IPS-NIHi7 (cell line): ENCODE measurements at regions not wholly inside any gene's neighbourhood (a gene's known extent, or its start where the extent isn't known, plus 50 kb on each side); places are given as distances from the start of the nearest gene placed in this dataset.
"Not testable (repeated sequence)": the region's sequence is repeated elsewhere in the genome, so short reads cannot be mapped to it uniquely, and the experiment has no call there.

Source experiments
- DNase-seq: peaks from one replicate; pipeline ENCODE4 v3.0.0; 2012; ENCODE audit warnings: mixed read lengths; ENCODE audit errors: extremely low spot score

DNA sequence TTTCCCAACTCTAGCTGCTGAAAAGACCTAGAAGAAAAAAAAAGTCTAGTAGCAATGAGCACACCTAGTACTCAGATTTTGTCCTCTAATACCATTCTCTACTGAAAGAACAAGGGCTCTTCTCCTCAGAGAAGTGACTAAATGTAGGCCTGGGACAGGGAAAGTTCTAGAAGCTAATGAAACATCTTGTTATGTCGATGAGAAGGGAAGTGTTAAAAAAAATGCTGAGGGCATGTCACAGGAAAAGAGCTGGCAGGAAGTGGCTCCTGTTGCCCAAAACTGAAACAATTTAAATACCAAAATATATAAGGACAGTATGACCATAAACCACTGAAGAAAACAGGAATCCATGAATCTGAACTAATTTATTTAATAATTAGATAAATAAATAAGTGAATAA, 581.4 kb upstream of the TBL1XR1 start:
- DNase-seq = no peak

DNA sequence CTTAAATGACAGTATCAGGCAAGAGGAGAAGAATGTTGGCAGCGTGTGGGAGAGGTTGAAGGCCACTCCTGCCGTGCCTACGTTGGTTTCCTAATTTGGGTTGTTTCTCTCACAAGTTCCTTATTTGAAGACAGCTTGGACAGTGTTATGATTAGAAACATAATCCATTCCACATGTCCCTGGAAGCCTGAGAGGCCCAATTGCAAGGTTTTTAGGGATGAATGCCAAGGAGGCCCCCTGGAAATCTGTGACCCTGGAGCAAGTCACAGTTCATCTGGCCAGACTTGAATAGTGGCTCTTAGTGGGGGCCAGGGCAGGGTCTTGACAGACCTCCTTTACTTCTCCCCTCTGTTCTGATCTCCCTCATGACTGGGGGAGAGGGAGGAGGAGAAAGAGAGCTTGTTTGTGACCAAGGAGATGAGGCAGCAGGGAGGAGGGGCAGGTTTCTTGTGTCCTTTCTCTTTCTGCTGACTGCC, 584.4 kb upstream of the TBL1XR1 start:
- no peak for DNase-seq

DNA sequence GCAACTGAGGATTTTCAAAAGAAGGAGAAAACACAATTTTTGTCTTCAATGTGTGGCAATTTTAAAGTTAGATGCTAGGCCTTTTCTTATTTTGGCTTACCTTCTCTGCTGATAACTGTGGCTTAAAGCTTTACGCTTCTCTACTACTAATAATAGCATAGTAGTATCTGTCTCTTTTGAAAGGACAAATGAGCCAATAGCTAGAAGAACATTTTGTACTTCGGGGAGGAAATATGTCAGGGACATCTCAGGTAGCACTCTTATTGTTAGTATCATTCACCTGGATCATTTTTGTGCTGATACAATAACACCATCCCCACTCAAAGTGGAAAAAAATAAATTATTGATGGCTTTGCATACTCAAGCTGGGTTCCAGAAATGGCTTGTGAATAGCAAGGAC, 586.1 kb upstream of the TBL1XR1 start:
- no peak for DNase-seq

DNA sequence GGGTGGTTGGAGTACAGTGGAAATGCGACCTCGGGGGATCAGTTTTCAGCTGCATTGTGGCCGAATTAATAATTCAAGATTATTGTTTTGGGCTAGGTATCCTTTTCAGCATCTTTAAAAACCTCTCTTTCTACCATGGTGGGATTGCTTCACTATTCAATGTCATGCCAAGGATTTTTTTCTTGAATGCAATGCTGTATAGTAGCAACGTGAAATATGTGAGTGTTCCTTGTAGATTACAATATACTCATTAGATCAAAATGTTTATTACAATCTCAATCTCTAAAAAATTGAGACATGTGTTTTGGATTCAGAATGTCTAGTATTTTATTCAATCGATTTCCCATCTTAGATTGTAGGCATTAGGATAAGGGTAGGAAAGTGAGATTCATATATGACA, 586.5 kb upstream of the TBL1XR1 start:
- no peak for DNase-seq

DNA sequence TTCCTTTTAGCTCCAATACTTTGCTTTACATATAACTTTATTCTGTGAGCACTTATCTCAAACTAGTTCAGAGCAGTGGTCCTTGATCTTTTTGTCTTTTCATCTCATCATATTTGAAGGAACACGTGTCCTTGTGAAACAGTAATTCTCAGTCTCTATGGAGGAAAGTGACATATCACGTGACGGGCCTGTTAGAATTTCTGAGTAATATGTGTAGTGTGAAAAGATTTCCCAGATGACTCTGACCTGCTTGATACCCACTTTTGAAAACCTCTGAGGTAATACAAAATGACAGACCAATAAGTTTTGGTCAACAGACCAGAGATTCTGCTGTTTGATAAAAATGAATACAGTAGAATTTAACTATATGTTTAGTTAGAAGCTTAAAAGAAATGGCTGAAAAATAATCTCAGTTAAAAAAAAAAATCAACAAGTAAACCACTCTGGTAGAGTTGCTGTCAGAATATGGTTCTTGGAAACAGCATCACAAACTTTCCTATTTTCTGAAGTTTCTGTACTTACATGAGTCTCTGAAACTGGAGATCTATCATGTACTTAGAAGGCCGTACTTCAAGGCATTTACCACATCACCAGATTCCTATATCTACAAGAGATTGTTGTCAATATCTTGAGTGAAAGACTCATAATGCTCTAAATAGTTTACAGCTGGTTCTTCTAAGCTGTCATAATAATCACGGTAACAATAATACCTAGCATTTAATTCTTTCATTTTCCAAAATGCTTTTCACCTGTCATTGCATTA, 590.2 kb upstream of the TBL1XR1 start:
- no peak for DNase-seq

DNA sequence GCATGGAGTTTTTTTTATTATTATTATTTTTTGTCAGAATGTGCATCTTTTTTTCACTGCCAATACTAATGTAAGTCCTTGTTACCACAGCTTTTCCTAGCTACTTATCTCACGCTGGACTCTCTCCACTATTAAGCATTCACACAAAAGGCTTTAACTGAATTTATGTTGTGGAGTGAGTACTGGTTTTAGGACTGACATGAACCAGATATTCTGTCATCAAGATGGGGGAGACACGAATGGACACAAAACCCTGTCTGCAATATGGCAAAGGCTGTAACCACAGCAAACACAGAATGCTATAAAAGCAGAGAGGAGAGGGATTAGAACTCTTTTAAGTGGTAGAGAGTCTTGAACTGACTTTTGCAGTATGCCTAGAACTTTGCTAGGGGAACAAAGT, 592.2 kb upstream of the TBL1XR1 start:
- DNase-seq = no peak

DNA sequence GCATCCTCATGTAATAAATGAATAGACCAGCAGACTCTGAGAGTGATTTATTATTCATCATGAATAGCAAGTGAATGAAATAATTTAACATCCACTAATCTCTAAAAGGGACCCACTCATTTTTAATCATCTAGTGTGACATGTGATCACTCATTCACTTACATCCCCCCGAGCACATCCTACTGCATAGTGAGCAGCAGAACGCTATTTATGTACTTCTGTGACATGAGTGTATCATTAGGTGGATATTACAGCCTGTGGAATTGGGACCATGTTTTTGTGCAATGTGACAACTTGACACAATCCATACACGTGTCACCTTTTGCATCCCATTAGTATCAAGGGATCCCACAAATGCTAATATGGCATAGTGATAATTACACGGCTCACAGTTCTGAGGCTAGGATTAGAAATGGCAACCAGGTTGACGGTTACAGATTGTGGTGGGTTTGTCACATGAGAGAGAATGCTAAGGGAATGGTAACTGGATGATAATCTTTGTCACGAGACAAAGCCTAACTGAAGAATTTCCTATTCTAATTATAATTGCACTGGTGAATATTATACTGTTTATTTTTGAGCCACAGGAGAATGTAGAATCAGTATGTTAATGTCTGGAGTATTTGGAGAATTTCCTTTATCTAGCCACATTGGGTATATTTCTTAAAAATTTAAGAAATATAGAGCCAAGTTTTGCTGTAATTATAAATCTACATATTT, 595.2 kb upstream of the TBL1XR1 start:
- no peak for DNase-seq

DNA sequence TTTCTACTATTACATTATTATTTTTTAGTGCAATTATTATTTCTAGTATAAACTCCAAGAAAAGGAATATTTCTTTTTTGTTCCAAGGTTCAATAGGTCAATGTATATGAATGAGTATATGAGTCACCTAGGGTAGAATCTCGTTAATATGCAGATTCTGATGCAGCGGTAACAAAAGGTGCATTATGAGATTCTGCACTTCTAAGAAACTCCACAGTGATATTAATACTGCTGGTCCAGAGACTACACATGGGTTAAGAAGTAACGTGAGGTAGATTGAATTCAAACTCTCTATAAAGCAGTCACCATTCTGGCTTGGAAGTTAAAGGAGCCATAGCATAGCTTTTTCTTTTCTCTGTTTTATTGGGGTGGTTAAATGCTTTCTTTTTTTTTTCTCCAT, 596.2 kb upstream of the TBL1XR1 start:
- no peak for DNase-seq

DNA sequence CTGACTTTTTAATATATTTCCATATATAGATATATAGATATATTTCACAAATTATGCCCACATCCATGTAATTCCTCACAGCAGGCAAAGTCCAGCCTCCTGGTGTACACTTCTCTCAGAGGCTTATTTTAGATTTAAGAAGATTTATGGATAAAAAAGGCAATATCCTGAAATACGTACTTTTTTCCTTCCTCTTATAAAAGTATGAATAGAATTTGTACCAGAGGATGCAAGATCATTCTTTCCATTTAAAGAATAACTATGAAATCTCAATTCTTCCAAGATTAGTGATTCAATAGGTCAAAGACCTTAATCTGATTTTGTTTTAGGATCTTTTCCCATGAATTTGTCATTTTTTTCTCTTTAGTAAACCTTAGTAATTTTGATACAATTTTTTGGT, 597.9 kb upstream of the TBL1XR1 start:
- DNase-seq = no peak

DNA sequence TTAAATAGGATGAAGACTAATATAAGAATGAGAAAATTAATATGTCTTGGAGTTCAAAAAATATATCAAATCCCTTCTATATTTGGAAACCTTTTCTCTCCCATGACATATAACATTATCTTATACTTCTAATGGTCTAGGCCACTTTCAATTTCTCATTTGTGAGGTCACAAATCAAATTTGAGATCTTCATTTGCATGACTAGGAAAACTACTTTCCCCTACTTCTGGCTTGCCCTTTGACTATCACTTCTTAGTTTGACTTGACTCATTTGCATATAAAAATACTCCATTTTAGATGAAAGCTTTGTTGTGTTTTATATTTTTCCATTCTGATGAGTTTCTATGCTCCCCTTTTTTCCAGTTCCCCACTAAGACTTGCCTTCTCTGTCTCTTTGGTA, 598.6 kb upstream of the TBL1XR1 start:
- DNase-seq = no peak

DNA sequence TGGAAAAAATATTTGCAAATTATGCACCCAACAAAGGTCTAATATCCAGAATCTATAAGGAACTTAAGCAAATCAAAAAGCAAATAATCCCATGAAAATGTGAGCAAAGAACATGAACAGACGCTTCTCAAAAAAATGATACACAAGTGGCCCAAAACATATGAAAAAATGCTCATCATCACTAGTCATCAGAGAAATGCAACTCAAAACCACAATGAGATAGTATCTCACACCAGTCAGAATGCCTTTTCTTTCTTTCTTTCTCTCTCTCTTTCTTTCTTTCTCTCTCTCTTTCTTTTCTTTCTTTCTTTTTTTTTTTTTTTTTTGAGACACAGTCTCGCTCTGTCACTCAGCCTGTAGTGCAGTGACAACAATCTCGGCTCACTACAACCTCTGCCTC, 602.9 kb upstream of the TBL1XR1 start:
- DNase-seq = not testable (repeated sequence)

DNA sequence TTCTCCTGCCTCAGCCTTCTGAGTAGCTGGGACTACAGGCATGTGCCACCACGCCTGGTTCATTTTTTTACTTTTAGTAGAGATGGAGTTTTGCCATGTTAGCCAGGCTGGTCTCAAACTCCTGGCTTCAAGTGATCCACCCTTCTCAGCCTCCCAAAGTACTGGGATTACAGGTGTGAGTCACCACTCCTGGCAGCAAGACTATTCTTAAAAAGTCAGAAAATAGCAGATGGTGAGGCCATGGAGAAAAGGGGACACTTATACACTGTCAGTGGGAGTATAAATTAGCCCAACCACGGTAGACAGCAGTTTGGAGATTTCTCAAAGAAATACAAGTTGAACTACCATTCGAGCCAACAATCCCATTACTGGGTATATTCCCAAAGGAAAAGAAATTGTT, 603.3 kb upstream of the TBL1XR1 start:
- no peak for DNase-seq

DNA sequence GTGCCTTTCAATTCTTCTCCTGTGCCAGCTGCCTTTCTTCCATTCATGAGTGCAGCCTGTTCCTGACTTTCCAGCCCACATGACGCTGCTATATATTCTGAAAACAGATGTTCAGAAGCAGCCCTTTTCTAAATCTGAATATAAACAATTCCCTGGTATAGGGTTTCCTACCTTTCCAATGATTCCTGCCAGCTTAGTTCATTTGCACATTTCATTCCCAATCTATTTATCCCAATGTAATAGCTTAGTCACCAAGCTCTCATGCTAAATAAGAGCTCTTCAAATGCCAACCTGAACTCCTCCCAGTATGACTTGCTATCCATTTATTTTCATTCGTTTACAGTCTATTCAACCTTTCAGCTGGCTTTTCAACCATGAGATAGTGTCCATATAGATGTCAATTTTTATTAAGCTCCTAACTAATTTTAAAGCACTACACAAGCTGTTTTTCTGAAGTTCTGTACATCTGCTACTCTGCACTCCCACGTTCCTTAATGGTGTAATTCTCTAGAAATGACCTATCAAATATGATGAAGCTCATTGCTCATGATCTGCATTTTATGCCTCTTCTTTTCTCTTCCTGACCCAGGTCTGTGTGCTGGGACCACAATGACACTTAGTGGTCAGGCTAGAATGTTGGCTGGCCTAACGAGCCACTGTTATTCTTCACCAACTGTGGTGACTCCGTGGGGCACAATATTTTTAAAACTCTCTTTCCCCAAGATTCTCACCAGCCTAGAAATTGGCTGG, 605.0 kb upstream of the TBL1XR1 start:
- DNase-seq = no peak

DNA sequence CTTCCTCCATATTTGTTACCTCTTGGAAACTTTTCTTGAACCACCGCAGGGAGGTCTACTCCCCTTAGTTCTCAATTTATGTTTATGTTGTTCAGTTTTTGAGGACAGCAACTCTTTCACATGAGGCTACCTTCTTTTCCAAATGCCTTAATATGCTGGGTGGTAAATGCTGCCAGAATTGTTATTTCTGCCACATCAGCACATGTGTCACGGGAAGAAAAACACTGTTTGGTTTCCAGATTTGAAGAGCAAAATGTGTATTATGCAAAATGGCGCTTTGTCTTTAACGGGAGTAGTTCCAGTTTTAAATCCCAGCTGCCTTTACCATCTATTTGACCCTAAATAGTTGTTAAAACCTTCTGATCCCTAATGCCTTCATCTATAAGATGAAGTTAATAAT, 606.2 kb upstream of the TBL1XR1 start:
- DNase-seq = no peak

DNA sequence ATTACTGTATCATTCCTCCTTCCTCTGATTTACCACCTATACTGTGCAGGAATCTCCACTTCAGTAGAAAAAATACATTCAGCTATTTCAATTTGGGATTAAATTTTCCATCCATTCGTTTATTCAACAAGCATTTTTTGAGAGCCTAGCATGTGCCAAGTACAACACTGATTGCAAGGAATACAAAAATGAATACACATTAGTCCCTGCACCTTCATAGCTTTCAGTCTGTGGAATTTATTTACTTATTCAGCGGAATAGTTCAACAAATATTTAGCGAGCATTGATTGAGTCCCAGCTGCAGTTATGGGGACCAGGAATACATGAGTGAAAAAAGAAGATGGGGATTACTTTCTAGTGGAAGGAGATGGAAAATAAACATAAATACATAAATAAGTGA, 606.8 kb upstream of the TBL1XR1 start:
- no peak for DNase-seq

DNA sequence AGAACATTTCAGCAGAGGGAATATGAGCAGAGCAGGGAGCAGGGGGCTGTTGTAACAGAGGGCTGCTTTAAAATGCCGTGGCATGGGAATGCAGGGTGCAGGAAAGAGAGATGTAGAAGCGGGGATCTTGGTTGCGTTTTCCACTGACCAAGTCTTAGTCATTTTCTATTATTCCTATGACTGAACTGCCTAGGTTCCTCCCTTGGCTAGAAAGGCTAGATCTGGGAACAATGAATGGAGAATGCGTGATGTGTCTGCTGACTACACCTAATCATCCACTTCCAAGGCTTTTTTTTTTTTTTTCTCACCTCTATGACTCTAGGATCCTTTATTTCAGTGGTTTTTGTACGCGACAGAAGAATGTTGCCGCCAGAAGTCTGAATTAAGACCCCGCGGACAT, 607.4 kb upstream of the TBL1XR1 start:
- no peak for DNase-seq

DNA sequence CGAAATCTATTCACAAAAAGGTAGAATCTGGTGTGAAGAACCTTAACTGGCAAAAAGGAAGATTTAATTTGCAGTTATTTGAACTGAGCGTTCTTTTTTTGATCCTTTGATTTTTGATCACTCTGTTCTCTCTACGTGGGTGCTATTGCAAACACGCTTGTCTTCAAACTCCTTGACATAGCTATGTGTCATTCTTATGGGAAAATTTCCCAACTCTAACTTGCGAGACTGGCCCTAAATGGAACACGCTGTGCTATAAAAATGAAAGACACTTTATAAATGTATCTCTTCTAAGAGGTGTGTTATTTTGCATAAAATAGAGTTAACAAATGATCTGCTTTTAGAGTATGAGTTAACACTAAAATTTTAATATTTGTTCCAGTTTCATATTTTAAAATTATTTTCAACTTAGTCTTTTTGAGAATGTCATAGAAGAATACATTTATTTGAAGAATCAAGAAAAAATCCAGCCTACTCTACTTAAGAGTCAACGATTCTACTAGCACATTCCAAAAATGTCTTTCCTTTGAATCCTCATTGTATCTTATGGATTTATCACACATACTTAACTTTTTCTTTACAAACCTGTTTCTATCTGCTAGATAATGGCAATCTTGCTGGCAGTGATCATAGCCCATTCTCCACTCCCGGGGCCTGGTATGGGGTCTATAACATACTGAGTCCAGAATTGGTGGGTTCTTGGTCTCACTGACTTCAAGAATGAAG, 610.0 kb upstream of the TBL1XR1 start:
- DNase-seq = no peak

DNA sequence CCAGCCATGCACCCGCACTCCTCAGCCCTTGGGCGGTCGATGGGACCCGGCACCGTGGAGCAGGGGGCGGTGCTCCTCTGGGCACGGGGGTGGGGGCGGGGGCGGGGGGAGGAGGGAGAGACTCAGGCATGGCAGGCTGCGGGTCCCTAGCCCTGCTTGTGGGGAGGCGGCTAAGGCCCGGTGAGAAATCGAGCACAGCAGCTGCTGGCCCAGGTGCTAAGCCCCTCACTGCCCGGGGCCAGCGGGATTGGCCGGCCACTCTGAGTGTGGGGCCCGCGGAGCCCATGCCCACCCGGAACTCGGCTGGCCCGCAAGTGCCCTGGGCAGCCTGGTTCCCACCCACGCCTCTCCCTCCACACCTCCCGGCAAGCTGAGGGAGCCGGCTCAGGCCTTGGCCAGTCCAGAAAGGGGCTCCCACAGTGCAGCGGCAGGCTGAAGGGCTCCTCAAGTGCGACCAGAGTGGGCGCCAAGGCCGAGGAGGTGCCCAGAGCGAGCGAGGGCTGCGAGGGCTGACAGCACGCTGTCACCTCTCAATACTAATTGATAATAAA, 611.7 kb upstream of the TBL1XR1 start:
- not testable (repeated sequence) for DNase-seq

DNA sequence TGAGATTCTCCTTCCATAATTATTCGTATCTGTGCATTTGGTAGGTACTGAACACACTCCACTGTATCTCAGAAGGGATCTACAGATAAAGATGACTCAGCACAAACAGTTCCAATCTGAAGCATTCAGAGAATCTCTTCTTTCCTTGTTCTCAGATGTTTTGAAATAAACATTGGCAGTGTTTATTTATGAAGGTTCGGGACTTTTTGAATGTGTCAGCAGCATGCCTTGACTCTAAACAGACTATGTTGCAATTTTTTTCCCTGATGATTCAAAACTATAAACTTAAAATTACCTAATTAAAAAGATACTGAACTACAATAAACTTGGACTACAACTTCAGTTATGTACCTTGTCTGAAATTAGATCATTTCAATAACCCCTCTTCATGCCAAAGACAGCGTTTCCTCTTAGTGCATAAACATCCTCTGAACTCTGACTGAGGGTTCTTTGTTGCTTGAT, 612.9 kb upstream of the TBL1XR1 start:
- DNase-seq = no peak

DNA sequence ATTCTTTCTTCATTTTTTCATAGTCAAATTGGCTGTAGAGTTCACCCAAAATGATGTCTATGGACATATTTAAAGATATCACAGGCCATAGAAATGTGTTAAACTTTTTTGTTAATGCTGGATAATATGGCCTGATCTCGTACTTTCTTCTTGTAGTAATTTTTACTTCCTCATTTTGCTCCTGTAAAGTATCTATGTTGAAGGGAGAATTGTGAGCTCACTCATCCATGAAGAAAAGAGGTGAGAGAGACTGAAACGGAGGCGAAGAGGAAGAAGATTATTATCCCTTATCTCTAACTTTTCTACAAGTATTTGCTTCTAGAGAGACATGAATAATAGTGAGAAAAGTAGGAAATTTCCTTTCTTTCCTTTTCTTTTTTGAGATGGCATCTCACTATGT, 613.8 kb upstream of the TBL1XR1 start:
- DNase-seq = no peak

DNA sequence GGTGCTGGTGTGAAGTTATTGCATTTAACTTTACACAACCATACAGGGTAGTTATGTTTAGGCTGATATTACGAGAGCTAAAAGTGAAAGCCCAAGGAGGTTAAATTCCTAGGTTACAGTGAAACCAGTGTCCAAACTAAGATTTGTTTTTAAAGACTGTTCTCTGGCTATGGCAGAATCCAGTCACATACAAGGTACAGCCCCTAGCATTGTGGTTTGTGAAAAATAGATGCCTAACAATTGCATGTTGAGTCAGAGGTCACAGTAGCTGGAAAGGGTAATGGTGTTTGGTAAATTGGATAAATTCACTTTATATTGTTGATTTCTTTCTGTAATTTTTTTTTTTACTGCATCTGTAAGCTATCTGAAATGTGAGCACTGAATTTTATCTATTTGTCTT, 614.6 kb upstream of the TBL1XR1 start:
- DNase-seq = no peak

DNA sequence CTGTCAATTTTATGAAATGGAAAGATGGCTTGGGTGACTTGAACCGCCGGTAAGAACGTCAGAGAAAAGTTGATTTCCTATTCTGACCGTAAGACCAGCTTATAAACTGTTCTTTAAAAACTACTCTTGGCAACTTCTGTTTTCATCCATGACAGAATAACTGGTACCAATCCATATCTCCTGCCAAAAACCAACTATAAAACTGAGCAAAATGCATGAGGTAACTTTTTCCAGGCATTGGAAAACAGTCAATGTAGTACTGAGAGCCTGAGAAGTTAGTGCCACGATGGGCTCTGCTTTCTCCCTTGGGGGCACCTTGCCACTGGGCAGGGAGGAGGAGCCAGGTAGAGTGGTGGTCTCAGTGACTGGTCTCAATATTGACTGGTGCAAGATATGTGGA, 615.2 kb upstream of the TBL1XR1 start:
- DNase-seq = no peak
